ENCODE measurements at regions not wholly inside any gene's neighbourhood (a gene's known extent, or its start where the extent isn't known, plus 50 kb on each side); places are given as distances from the start of the nearest gene placed in this dataset.
"Not testable (repeated sequence)": the region's sequence is repeated elsewhere in the genome, so short reads cannot be mapped to it uniquely, and the experiment has no call there.

DNA sequence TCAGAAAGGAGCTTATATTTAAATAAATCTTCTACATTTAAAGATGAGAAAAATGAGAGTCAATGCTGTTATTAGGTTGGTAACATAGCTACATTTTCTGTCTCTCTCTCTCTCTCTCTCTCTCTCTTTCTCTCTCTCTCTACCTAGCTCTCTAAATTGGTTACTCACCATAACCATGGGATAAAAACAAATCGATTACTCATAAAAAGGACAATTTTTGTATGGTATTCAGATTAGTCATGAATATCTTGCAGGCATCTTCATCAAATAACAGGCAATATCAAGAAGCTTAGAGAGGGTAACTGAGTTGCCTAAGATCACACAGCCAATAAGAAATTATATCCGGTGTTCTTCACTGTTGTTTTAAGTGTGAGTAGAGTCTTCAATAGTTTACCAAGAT is 81.8 kb upstream of the ALCAM start:
- Histone ChIP-seq H3K36me3 (ENCODE audit: low read depth) (no peaks in the 10 kb centered on the region), H3K9me3 (no peaks in the 10 kb centered on the region), H3K4me1 (ENCODE audit: low read depth) (no peaks in the 10 kb centered on the region), H3K4me3 (no peak overlapping the region)
- ATAC-seq (no peak), DNase-seq (no peak)
- TF ChIP-seq, protein P1, sequence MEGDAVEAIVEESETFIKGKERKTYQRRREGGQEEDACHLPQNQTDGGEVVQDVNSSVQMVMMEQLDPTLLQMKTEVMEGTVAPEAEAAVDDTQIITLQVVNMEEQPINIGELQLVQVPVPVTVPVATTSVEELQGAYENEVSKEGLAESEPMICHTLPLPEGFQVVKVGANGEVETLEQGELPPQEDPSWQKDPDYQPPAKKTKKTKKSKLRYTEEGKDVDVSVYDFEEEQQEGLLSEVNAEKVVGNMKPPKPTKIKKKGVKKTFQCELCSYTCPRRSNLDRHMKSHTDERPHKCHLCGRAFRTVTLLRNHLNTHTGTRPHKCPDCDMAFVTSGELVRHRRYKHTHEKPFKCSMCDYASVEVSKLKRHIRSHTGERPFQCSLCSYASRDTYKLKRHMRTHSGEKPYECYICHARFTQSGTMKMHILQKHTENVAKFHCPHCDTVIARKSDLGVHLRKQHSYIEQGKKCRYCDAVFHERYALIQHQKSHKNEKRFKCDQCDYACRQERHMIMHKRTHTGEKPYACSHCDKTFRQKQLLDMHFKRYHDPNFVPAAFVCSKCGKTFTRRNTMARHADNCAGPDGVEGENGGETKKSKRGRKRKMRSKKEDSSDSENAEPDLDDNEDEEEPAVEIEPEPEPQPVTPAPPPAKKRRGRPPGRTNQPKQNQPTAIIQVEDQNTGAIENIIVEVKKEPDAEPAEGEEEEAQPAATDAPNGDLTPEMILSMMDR (IDR thresholded peaks at IDR 0.05) = no peak
- intact Hi-C loops (cut with DNase I, micrococcal nuclease) = no loop called here

DNA sequence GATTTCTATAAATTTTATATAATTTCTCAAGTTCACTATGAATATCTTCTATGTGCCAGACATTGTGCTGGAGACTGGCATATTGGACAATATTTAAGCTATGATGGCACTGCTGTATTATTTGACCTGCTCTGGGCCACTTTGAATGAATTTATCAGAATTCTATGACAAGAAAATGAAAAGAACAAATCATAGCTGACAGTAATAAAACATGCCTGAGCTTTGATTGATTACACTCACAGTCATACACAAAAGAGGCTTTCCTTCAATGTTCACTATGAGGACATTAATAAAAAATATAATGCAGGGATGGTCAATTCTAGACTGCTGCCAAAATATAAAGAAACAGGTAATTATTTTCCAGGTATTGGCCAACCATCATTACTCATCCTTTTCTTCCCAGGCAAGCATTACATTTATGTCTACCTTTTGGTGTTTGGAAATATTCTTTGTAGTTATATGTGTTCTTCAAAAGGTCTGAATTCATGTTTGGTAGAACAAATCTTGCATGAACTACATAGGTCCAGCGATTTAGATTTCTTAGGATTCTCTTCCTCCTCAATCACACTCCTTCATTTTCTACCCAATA is 81.0 kb upstream of the ALCAM start:
- TF ChIP-seq, protein P1 (IDR thresholded peaks at IDR 0.05) = no peak
- intact Hi-C loops (cut with DNase I, micrococcal nuclease) = no loop called here
- Histone ChIP-seq H3K9me3 (no peaks in the 10 kb centered on the region), H3K4me3 (no peak overlapping the region), H3K4me1 (ENCODE audit: low read depth) (no peaks in the 10 kb centered on the region), H3K36me3 (ENCODE audit: low read depth) (no peaks in the 10 kb centered on the region)
- DNase-seq = no peak
- ATAC-seq = no peak

DNA sequence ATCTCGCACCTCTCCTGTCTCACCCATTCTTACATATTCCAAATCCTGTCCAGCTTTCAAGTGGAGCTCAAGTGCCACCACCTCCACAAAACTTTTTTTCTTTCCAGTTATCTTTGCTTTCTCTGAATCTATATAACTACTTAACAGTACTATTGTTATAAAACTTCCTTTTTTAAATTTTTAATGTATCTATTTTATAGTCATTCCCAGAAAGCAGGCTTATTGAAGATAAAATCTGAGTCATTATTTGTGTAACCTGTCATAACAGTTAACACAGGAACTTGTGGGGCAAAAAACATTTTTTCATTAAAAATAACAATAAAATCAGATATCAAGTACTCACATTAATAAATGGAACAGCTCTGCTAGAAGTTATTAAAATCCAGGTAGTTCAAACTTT is 73.3 kb upstream of the ALCAM start:
- H3K36me3 ChIP-seq (ENCODE audit: low read depth) = no peaks in the 10 kb centered on the region
- TF ChIP-seq, protein P1 (IDR thresholded peaks at IDR 0.05) = no peak

DNA sequence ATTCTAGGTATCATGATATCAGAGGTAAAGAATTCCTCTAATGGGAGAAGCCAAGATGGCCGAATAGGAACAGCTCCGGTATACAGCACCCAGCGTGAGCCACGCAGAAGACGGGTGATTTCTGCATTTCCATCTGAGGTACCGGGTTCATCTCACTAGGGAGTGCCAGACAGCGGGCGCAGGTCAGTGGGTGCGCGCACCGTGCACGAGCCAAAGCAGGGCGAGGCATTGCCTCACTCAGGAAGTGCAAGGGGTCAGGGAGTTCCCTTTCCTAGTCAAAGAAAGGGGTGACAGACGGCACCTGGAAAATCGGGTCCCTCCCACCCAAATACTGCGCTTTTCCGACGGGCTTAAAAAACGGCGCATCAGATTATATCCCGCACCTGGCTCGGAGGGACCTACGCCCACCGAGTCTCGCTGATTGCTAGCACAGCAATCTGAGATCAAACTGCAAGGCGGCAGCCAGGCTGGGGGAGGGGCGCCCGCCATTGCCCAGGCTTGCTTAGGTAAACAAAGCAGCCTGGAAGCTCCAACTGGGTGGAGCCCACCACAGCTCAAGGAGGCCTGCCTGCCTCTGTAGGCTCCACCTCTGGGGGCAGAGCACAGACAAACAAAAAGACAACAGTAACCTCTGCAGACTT is 70.4 kb upstream of the ALCAM start:
- ATAC-seq; H3K36me3 ChIP-seq (ENCODE audit: low read depth); H3K4me3 ChIP-seq; H3K9me3 ChIP-seq; intact Hi-C loops (cut with DNase I, micrococcal nuclease); H3K4me1 ChIP-seq (ENCODE audit: low read depth); DNase-seq: not testable (repeated sequence)

More for the DNA sequence above, 73.3 kb upstream of the ALCAM start:
- no peak for ATAC-seq
- intact Hi-C loops (cut with DNase I, micrococcal nuclease) = no loop called here
- Histone ChIP-seq H3K4me1 (ENCODE audit: low read depth) (no peaks in the 10 kb centered on the region), H3K4me3 (no peak overlapping the region), H3K9me3 (no peaks in the 10 kb centered on the region)
- DNase-seq = no peak

DNA sequence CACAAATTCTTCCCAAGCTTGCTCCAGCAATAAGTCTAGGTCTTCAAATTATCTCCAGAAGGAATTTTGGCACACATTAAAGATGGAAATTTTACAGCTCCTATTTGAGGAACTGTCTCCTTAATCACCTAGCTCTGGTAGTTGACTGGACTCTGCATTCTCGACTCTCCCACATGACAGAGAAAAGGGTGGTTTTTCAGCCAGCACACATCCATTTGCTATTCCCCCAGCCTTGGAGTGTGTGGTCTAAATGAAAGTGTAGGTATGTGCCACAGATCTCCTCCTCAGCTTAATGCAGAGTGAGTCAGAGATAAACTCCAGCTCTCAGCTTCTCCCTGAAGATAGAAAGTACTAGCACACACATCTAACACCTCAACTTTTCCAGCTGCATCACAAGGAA is 62.2 kb upstream of the ALCAM start:
- DNase-seq = no peak
- ATAC-seq = no peak
- Histone ChIP-seq H3K9me3 (peaks cover 7% of the 10 kb centered on the region), H3K4me1 (ENCODE audit: low read depth) (no peaks in the 10 kb centered on the region), H3K4me3 (no peak overlapping the region), H3K36me3 (ENCODE audit: low read depth) (no peaks in the 10 kb centered on the region)
- intact Hi-C loops (cut with DNase I, micrococcal nuclease) = no loop called here
- TF ChIP-seq, protein P1 (IDR thresholded peaks at IDR 0.05) = no peak

DNA sequence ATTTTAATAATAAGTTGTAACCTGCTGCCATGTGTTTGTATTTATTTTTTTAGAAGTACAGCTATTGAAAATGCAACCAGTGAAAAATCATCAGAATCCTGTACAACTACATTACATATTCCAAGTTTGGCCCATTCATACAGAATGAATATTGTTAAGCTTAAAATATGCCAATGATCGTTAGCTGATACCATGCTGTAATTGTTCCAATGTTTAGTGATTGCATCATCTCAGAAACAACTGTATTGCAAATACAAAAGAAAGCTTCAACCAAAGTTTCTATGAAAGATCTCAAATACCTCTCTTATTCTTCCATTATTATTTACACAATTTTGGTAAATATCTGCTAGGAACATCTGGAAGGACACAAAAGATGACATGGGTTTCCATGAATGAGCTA is 51.6 kb upstream of the ALCAM start:
- no peak for ATAC-seq
- DNase-seq = no peak
- Histone ChIP-seq H3K9me3 (no peaks in the 10 kb centered on the region), H3K4me3 (no peak overlapping the region), H3K4me1 (ENCODE audit: low read depth) (no peaks in the 10 kb centered on the region), H3K36me3 (ENCODE audit: low read depth) (no peaks in the 10 kb centered on the region)
- TF ChIP-seq, protein P1 (IDR thresholded peaks at IDR 0.05) = no peak
- intact Hi-C loops (cut with DNase I, micrococcal nuclease) = no loop called here
